HG03097 (cell line): ENCODE measurements at regions not wholly inside any gene's neighbourhood (a gene's known extent, or its start where the extent isn't known, plus 50 kb on each side); places are given as distances from the start of the nearest gene placed in this dataset.

Experiments used
- ATAC-seq: cut with Tn5 transposase; IDR thresholded peaks from one replicate; pipeline ENCODE4 v1.9.1; 2021; ENCODE audit not compliant: unreplicated experiment, low FRiP score

GRCh38 chr9:79164406-79164805 is 407.4 kb upstream of the TLE4 start:
- ATAC-seq, result no peak

GRCh38 chr9:79165020-79165780 is 406.6 kb upstream of the TLE4 start:
- ATAC-seq, result no peak

GRCh38 chr9:79166005-79166404 is 405.8 kb upstream of the TLE4 start:
- no peak for ATAC-seq

- no peak for ATAC-seq
Observed at GRCh38 chr9:79170643-79171042, 401.1 kb upstream of the TLE4 start.

- no peak for ATAC-seq
Observed at GRCh38 chr9:79173932-79174331, 397.8 kb upstream of the TLE4 start.

GRCh38 chr9:79176014-79176697 is 395.6 kb upstream of the TLE4 start:
- ATAC-seq, result no peak

GRCh38 chr9:79184831-79185230 is 386.9 kb upstream of the TLE4 start:
- ATAC-seq, result no peak

GRCh38 chr9:79185866-79186265 is 385.9 kb upstream of the TLE4 start:
- ATAC-seq, result no peak

GRCh38 chr9:79189511-79189924 is 382.2 kb upstream of the TLE4 start:
- no peak for ATAC-seq

GRCh38 chr9:79193001-79193400 is 378.8 kb upstream of the TLE4 start:
- ATAC-seq, result no peak

GRCh38 chr9:79193501-79194223 is 378.1 kb upstream of the TLE4 start:
- ATAC-seq, result no peak

GRCh38 chr9:79195879-79196278 is 375.9 kb upstream of the TLE4 start:
- ATAC-seq, result no peak

- ATAC-seq, result no peak
Observed at GRCh38 chr9:79196606-79197005, 375.2 kb upstream of the TLE4 start.

- ATAC-seq, result no peak
Observed at GRCh38 chr9:79200336-79200735, 371.4 kb upstream of the TLE4 start.

- no peak for ATAC-seq
Observed at GRCh38 chr9:79201636-79202035, 370.1 kb upstream of the TLE4 start.

- no peak for ATAC-seq
Observed at GRCh38 chr9:79208791-79209396, 362.9 kb upstream of the TLE4 start.

- no peak for ATAC-seq
Observed at GRCh38 chr9:79210541-79211243, 361.1 kb upstream of the TLE4 start.

- no peak for ATAC-seq
Observed at GRCh38 chr9:79213417-79214125, 358.2 kb upstream of the TLE4 start.

GRCh38 chr9:79215821-79216220 is 355.9 kb upstream of the TLE4 start:
- ATAC-seq, result no peak

GRCh38 chr9:79220251-79220650 is 351.5 kb upstream of the TLE4 start:
- no peak for ATAC-seq
